B cell (primary cell): ENCODE measurements at regions not wholly inside any gene's neighbourhood (a gene's known extent, or its start where the extent isn't known, plus 50 kb on each side); places are given as distances from the start of the nearest gene placed in this dataset.

Experiments used
- ATAC-seq: fragments of 200-7000 bp; cut with Tn5 transposase; one replicate; pipeline ENCODE4 v1.10.0; 2021; ENCODE audit warnings: low read depth, mild to moderate bottlenecking, moderate number of reproducible peaks, moderate library complexity
- CTCF ChIA-PET: fragments of 350-600 bp; sonication (Branson Sonifier 250); formaldehyde crosslinking; loops from one replicate; lab custom pipeline; 2021; ENCODE audit warnings: antibody characterized with exemption, inconsistent platforms; lab: Charles Lee
- POLR2A ChIA-PET: fragments of 350-600 bp; sonication (Branson Sonifier 250); formaldehyde crosslinking; loops from one replicate; lab custom pipeline; 2021; ENCODE audit warnings: antibody characterized with exemption; lab: Charles Lee
- DNase-seq: peaks from one replicate; pipeline ENCODE4 v3.0.0; 2013
- H2AFZ ChIP-seq: 2 replicates; pipeline ENCODE4 v1.6.1; 2012; ENCODE audit warnings: mild to moderate bottlenecking, low read depth, low read length; ENCODE audit not compliant: insufficient read depth, poor library complexity, severe bottlenecking
- H3K27ac ChIP-seq, 2 donors: 1 replicate in 1 of 2; 2 replicates in 1 of 2; pipeline ENCODE4 v1.5.1; 2012 to 2013; ENCODE audit warnings: low read length in 2 of 2, mild to moderate bottlenecking in 2 of 2, moderate library complexity in 1 of 2
- H3K27me3 ChIP-seq, 4 experiments: fragments of 200-600 bp in 1 of 4; sonication (generic) in 1 of 4; replicated peaks in 1 of 4; 1 replicate in 2 of 4; 2 replicates in 2 of 4; pipeline versions ENCODE4 v1.6.1 to v1.7.0; 2013 to 2016; ENCODE audit warnings: low read length in 3 of 4, mild to moderate bottlenecking in 2 of 4, mixed read lengths in 1 of 4, moderate library complexity in 1 of 4; ENCODE audit not compliant: insufficient read depth in 4 of 4, control insufficient read depth in 3 of 4; ENCODE audit errors: control extremely low read depth in 1 of 4
- H3K36me3 ChIP-seq, 2 experiments: replicated peaks in 1 of 2; 1 replicate in 1 of 2; 2 replicates in 1 of 2; pipeline versions ENCODE4 v1.6.1 to v1.7.1; 2013; ENCODE audit warnings: low read length in 1 of 2; ENCODE audit not compliant: insufficient read depth in 2 of 2, control insufficient read depth in 1 of 2; ENCODE audit errors: control extremely low read depth in 1 of 2, extremely low read depth in 1 of 2
- H3K4me1 ChIP-seq, 2 donors: fragments of 200-600 bp in 1 of 2; sonication (generic) in 1 of 2; 1 replicate in 1 of 2; 2 replicates in 1 of 2; pipeline versions ENCODE4 v1.5.1 to v1.6.1; 2013 to 2017; ENCODE audit warnings: low read length in 2 of 2; ENCODE audit not compliant: control insufficient read depth in 2 of 2, insufficient read depth in 2 of 2
- H3K4me2 ChIP-seq: replicated peaks from 2 replicates; pipeline ENCODE3; 2012; ENCODE audit warnings: mild to moderate bottlenecking, low read depth, low read length; ENCODE audit not compliant: poor library complexity, severe bottlenecking
- H3K4me3 ChIP-seq, 5 experiments: fragments of 200-600 bp in 1 of 5; sonication (generic) in 1 of 5; 1 replicate in 3 of 5; 2 replicates in 2 of 5; pipeline versions ENCODE4 v1.5.1 to v1.7.0; 2011 to 2016; ENCODE audit warnings: low read length in 4 of 5, mild to moderate bottlenecking in 4 of 5, low read depth in 2 of 5, control low read depth in 1 of 5, moderate library complexity in 1 of 5; ENCODE audit not compliant: insufficient read depth in 1 of 5; ENCODE audit errors: control extremely low read depth in 1 of 5, extremely low read depth in 1 of 5
- H3K79me2 ChIP-seq: fragments of 200-600 bp; sonication (generic); one replicate; pipeline ENCODE4 v1.6.0; 2016; ENCODE audit warnings: low read length; ENCODE audit not compliant: control insufficient read depth, insufficient read depth
- H3K9ac ChIP-seq: fragments of 200-600 bp; sonication (generic); 2 replicates; pipeline ENCODE4 v1.6.1; 2017; ENCODE audit warnings: mild to moderate bottlenecking, low read length, moderate library complexity
- H3K9me3 ChIP-seq, 3 donors: one replicate each; pipeline versions ENCODE4 v1.6.1 to v1.7.1; 2013; ENCODE audit warnings: low read length in 2 of 3; ENCODE audit not compliant: control insufficient read depth in 2 of 3, insufficient read depth in 1 of 3; ENCODE audit errors: control extremely low read depth in 1 of 3
- H4K20me1 ChIP-seq: 2 replicates; pipeline ENCODE4 v1.6.0; 2012; ENCODE audit warnings: mild to moderate bottlenecking, low read length; ENCODE audit not compliant: insufficient read depth, control insufficient read depth, poor library complexity, severe bottlenecking
- H3K27ac Mint-ChIP-seq: one replicate; pipeline ENCODE4 v1.8.0; 2021; ENCODE audit warnings: mixed read lengths
- H3K27me3 Mint-ChIP-seq: one replicate; pipeline ENCODE4 v1.8.0; 2021; ENCODE audit warnings: mixed read lengths
- H3K4me1 Mint-ChIP-seq: one replicate; pipeline ENCODE4 v1.8.0; 2021; ENCODE audit warnings: mixed read lengths
- H3K4me3 Mint-ChIP-seq: one replicate; pipeline ENCODE4 v1.8.0; 2021; ENCODE audit warnings: mixed read lengths
- H3K9me3 Mint-ChIP-seq: one replicate; pipeline ENCODE4 v1.8.0; 2022; ENCODE audit warnings: mixed read lengths; ENCODE audit not compliant: insufficient read depth
- EZH2 ChIP-seq: IDR thresholded peaks from 2 replicates; pipeline ENCODE4 v1.6.1; 2012; ENCODE audit warnings: borderline replicate concordance, low read depth, mild to moderate bottlenecking, moderate library complexity, low read length; ENCODE audit not compliant: insufficient read depth, poor library complexity, severe bottlenecking
- WGBS: methylation state at CpG from one replicate; pipeline ENCODE4 v1.1.5; 2013; ENCODE audit warnings: missing lambda C conversion rate; ENCODE audit not compliant: insufficient coverage; 5-methylcytosine and 5-hydroxymethylcytosine counted together
- intact Hi-C: fragments of 100-400 bp; cut with micrococcal nuclease; formaldehyde crosslinking; loops from one replicate; pipeline ENCODE4 v1.10.0; 2022
- TF ChIP-seq, protein P1 (sequence below): fragments of 200-600 bp; IDR thresholded peaks from one replicate; pipeline ENCODE4 v1.8.0; 2022; ENCODE audit warnings: antibody characterized with exemption, mild to moderate bottlenecking

- H3K9me3 ChIP-seq, result peaks cover 2 to 10% (median 4%) of the 10 kb centered on the region in 3 donors
- H3K36me3 ChIP-seq, result no peaks in the 10 kb centered on the region
- no peak overlapping the region for H3K4me2 ChIP-seq
- peaks cover 0 to 3% (median 0%) of the 10 kb centered on the region in 4 experiments for H3K27me3 ChIP-seq
- TF ChIP-seq, protein P1, sequence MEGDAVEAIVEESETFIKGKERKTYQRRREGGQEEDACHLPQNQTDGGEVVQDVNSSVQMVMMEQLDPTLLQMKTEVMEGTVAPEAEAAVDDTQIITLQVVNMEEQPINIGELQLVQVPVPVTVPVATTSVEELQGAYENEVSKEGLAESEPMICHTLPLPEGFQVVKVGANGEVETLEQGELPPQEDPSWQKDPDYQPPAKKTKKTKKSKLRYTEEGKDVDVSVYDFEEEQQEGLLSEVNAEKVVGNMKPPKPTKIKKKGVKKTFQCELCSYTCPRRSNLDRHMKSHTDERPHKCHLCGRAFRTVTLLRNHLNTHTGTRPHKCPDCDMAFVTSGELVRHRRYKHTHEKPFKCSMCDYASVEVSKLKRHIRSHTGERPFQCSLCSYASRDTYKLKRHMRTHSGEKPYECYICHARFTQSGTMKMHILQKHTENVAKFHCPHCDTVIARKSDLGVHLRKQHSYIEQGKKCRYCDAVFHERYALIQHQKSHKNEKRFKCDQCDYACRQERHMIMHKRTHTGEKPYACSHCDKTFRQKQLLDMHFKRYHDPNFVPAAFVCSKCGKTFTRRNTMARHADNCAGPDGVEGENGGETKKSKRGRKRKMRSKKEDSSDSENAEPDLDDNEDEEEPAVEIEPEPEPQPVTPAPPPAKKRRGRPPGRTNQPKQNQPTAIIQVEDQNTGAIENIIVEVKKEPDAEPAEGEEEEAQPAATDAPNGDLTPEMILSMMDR, result no peak
- TF ChIP-seq EZH2, result no peak
- no peak overlapping the region for H3K9ac ChIP-seq
- Mint-ChIP-seq H3K27ac (no peak overlapping the region), H3K4me3 (no peak overlapping the region), H3K27me3 (peaks cover 3% of the 10 kb centered on the region), H3K9me3 (peaks cover 8% of the 10 kb centered on the region), H3K4me1 (no peaks in the 10 kb centered on the region)
- intact Hi-C loops, result no loop called here
- WGBS, result no CpG with 5 or more reads among the region's 1 CpG
- H3K4me3 ChIP-seq, result no peak overlapping the region
- H4K20me1 ChIP-seq, result no peaks in the 10 kb centered on the region
- H2AFZ ChIP-seq, result no peak overlapping the region
- no peaks in the 10 kb centered on the region for H3K79me2 ChIP-seq
- ChIA-PET POLR2A (no interaction called here), CTCF (interaction anchor here (0.6 kb wide), 1 partner anchor 145 kb away, joined by 4 read pairs; no protein-coding TSS in a partner anchor)
- ATAC-seq (no peak), DNase-seq (no peak)
- no peaks in the 10 kb centered on the region for H3K4me1 ChIP-seq
- no peak overlapping the region for H3K27ac ChIP-seq
Measured at GRCh38 chr5:159601216-159601615, 270.9 kb upstream of the IL12B start.

- DNase-seq, result no peak
- peaks cover 2 to 7% (median 4%) of the 10 kb centered on the region in 3 donors for H3K9me3 ChIP-seq
- ChIA-PET POLR2A (no interaction called here), CTCF (no interaction called here)
- TF ChIP-seq, protein P1, result no peak
- TF ChIP-seq EZH2, result no peak
- ATAC-seq, result no peak
- no peak overlapping the region for H3K4me3 Mint-ChIP-seq
- no peaks in the 10 kb centered on the region for H3K36me3 ChIP-seq
- no peak overlapping the region for H3K4me2 ChIP-seq
- no peak overlapping the region for H3K9ac ChIP-seq
- no peak overlapping the region for H3K27ac ChIP-seq
- H3K79me2 ChIP-seq, result no peaks in the 10 kb centered on the region
- H3K4me1 ChIP-seq, result no peaks in the 10 kb centered on the region
- H3K4me3 ChIP-seq, result no peak overlapping the region
- peaks cover 8% of the 10 kb centered on the region for H3K9me3 Mint-ChIP-seq
- no peaks in the 10 kb centered on the region for H3K4me1 Mint-ChIP-seq
- H2AFZ ChIP-seq, result no peak overlapping the region
- intact Hi-C loops, result no loop called here
- no peak overlapping the region for H3K27ac Mint-ChIP-seq
- H3K27me3 Mint-ChIP-seq, result peaks cover 3% of the 10 kb centered on the region
- no peaks in the 10 kb centered on the region for H4K20me1 ChIP-seq
- WGBS, result 94% methylated on average over 2 of the region's 2 CpGs
- H3K27me3 ChIP-seq, result peaks cover 0 to 3% (median 0%) of the 10 kb centered on the region in 4 experiments
Measured at GRCh38 chr5:159602434-159602833, 272.1 kb upstream of the IL12B start.
